MM.1S (cell line): ENCODE measurements at regions not wholly inside any gene's neighbourhood (a gene's known extent, or its start where the extent isn't known, plus 50 kb on each side); places are given as distances from the start of the nearest gene placed in this dataset.

Source experiments
- DNase-seq: peaks from one replicate; pipeline ENCODE4 v3.0.0-alpha.2; 2015
- H2AFZ ChIP-seq: fragments of 300-600 bp; sonication (generic); 2 replicates; pipeline ENCODE4 v1.6.0; 2016; ENCODE audit warnings: antibody characterized with exemption, low read length
- H3F3A ChIP-seq: fragments of 300-600 bp; sonication (generic); 2 replicates; pipeline ENCODE4 v1.6.1; 2016; ENCODE audit warnings: mild to moderate bottlenecking, antibody characterized with exemption, low read length, moderate library complexity, mixed read lengths; ENCODE audit not compliant: insufficient read depth
- H3K27ac ChIP-seq: fragments of 300-600 bp; sonication (generic); 2 replicates; pipeline ENCODE4 v1.5.1; 2016; ENCODE audit warnings: mild to moderate bottlenecking, low read length
- H3K27me3 ChIP-seq: fragments of 300-600 bp; sonication (generic); replicated peaks from 2 replicates; pipeline ENCODE4 v1.6.0; 2016; ENCODE audit warnings: low read length; ENCODE audit not compliant: insufficient read depth
- H3K36me3 ChIP-seq: fragments of 300-600 bp; sonication (generic); replicated peaks from 2 replicates; pipeline ENCODE4 v1.6.1; 2016; ENCODE audit warnings: mild to moderate bottlenecking, low read length, mixed read lengths; ENCODE audit not compliant: insufficient read depth
- H3K4me1 ChIP-seq: fragments of 300-600 bp; sonication (generic); 2 replicates; pipeline ENCODE4 v1.6.1; 2016; ENCODE audit warnings: low read length, mixed read lengths
- H3K4me2 ChIP-seq: fragments of 300-600 bp; sonication (generic); 2 replicates; pipeline ENCODE4 v1.6.0; 2016; ENCODE audit warnings: low read depth, low read length
- H3K4me3 ChIP-seq: fragments of 300-600 bp; sonication (generic); 2 replicates; pipeline ENCODE4 v1.5.1; 2016; ENCODE audit warnings: low read length, mixed read lengths
- H3K79me2 ChIP-seq: fragments of 300-600 bp; sonication (generic); 2 replicates; pipeline ENCODE4 v1.6.1; 2016; ENCODE audit warnings: mixed run types, low read length, mixed read lengths
- H3K9ac ChIP-seq: fragments of 300-600 bp; sonication (generic); 2 replicates; pipeline ENCODE4 v1.6.1; 2016; ENCODE audit warnings: low read length, mixed read lengths
- H3K9me2 ChIP-seq: fragments of 300-600 bp; sonication (generic); replicated peaks from 2 replicates; pipeline ENCODE4 v1.6.1; 2016; ENCODE audit warnings: mild to moderate bottlenecking, low read length, mixed read lengths; ENCODE audit not compliant: insufficient read depth
- H3K9me3 ChIP-seq: fragments of 300-600 bp; sonication (generic); replicated peaks from 2 replicates; pipeline ENCODE4 v1.6.1; 2016; ENCODE audit warnings: mild to moderate bottlenecking, low read length, mixed read lengths; ENCODE audit not compliant: insufficient read depth
- H4K20me1 ChIP-seq: fragments of 300-600 bp; sonication (generic); 2 replicates; pipeline ENCODE4 v1.6.1; 2016; ENCODE audit warnings: mild to moderate bottlenecking, low read length, moderate library complexity, mixed read lengths; ENCODE audit not compliant: insufficient read depth
- EZH2 ChIP-seq: fragments of 300-600 bp; sonication (generic); optimal IDR thresholded peaks from 2 replicates; pipeline ENCODE3; 2017; ENCODE audit warnings: low read depth, mild to moderate bottlenecking, antibody characterized with exemption, low read length, mixed read lengths
- EZH2phosphoT487 ChIP-seq: fragments of 300-600 bp; sonication (generic); IDR thresholded peaks from 2 replicates; pipeline ENCODE4 v1.6.1; 2018; ENCODE audit warnings: antibody characterized with exemption, low read length
- TF ChIP-seq, protein P1 (sequence below): fragments of 300-600 bp; sonication (generic); IDR thresholded peaks from 2 replicates; pipeline ENCODE4 v1.5.1; 2016; ENCODE audit warnings: antibody characterized with exemption, low read length, mixed read lengths

DNA sequence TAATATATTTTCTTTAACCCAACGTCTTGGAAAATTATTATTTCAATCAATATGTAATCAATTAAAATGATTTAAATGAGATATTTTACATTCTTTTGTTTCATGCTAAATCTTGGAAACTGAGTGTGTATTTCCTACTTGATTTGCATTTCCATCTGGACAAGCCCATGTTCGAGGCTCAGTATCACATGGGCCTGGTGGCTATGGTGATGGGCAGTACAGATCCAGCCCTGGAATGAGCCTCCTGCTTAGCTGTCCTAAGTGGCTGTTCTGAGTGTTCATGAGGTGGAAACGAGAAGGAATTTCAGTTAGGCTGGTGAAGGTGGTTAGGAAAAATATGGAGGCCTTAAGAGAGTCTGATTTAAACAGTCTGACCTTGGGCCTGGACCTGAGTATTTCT is 73.0 kb upstream of the ATXN1 start:
- H3K9ac ChIP-seq, result no peak overlapping the region
- no peak overlapping the region for H2AFZ ChIP-seq
- H3K79me2 ChIP-seq, result no peaks in the 10 kb centered on the region
- H3K4me1 ChIP-seq, result peaks cover 12% of the 10 kb centered on the region; the same call in 1 of the 2 replicates
- no peak overlapping the region for H3K27ac ChIP-seq
- no peaks in the 10 kb centered on the region for H3K36me3 ChIP-seq
- H3K4me2 ChIP-seq, result no peak overlapping the region
- no peak for TF ChIP-seq EZH2phosphoT487
- TF ChIP-seq, protein P1, sequence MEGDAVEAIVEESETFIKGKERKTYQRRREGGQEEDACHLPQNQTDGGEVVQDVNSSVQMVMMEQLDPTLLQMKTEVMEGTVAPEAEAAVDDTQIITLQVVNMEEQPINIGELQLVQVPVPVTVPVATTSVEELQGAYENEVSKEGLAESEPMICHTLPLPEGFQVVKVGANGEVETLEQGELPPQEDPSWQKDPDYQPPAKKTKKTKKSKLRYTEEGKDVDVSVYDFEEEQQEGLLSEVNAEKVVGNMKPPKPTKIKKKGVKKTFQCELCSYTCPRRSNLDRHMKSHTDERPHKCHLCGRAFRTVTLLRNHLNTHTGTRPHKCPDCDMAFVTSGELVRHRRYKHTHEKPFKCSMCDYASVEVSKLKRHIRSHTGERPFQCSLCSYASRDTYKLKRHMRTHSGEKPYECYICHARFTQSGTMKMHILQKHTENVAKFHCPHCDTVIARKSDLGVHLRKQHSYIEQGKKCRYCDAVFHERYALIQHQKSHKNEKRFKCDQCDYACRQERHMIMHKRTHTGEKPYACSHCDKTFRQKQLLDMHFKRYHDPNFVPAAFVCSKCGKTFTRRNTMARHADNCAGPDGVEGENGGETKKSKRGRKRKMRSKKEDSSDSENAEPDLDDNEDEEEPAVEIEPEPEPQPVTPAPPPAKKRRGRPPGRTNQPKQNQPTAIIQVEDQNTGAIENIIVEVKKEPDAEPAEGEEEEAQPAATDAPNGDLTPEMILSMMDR, result no peak
- TF ChIP-seq EZH2, result no peak
- H3K9me3 ChIP-seq, result no peaks in the 10 kb centered on the region
- H4K20me1 ChIP-seq, result no peaks in the 10 kb centered on the region
- no peaks in the 10 kb centered on the region for H3K27me3 ChIP-seq
- no peaks in the 10 kb centered on the region for H3K9me2 ChIP-seq
- no peak overlapping the region for H3K4me3 ChIP-seq
- DNase-seq, result no peak
- H3F3A ChIP-seq, result peaks cover 8% of the 10 kb centered on the region; the same call in 1 of the 2 replicates

DNA sequence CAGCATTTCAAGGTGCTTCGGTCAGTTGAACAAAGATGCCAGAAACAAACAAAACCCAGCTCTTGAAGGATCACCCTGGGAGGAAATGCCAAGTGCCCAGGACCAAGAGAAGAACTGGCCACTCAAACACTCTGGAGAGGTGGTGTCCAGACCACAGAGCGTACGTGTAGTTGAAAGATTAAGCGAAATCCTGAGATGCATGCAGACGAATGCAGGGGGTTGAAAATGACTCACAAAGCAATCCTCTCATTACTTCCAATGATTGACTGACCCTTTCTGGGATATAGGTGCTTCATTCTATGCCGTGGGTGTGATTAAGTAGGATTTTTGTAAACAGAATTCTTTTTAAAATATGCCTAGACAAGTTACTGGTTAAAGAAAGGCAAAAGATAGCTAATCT is 71.5 kb upstream of the ATXN1 start:
- no peaks in the 10 kb centered on the region for H3K9me3 ChIP-seq
- no peak overlapping the region for H3K4me3 ChIP-seq
- H3K4me2 ChIP-seq, result no peak overlapping the region
- no peaks in the 10 kb centered on the region for H4K20me1 ChIP-seq
- TF ChIP-seq EZH2 (no peak), EZH2phosphoT487 (no peak)
- TF ChIP-seq, protein P1, result no peak
- no peaks in the 10 kb centered on the region for H3K27me3 ChIP-seq
- no peak overlapping the region for H2AFZ ChIP-seq
- H3K27ac ChIP-seq, result no peak overlapping the region
- H3K79me2 ChIP-seq, result no peaks in the 10 kb centered on the region
- H3K9me2 ChIP-seq, result no peaks in the 10 kb centered on the region
- H3K4me1 ChIP-seq, result peaks cover 12% of the 10 kb centered on the region; the same call in 1 of the 2 replicates
- DNase-seq, result no peak
- no peaks in the 10 kb centered on the region for H3K36me3 ChIP-seq
- peaks cover 8% of the 10 kb centered on the region; the same call in 1 of the 2 replicates for H3F3A ChIP-seq
- no peak overlapping the region for H3K9ac ChIP-seq

DNA sequence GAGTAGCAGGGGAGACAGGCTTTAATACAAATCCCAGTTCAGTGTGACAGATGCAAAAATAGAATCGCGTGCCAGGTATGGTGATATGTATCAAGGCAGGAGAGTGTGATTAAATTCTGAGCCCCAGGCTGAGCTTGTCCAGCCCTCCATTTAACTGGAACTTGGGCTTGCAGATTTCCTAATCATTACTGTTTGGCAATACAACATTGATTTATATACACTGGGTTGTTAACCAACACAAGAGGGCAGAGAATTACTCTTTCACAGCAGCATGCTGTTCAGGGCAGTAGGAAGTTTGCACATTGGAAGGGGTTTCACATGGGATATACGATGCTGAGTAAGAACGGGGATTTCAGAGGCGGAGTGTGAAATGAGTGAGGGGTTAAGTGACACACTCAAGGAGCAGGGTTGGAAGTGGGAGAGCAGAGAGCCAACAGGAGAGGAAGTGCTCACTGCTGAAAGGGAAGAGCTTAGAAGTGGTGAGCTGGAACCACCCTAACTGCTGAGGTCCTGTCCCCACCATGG is 70.8 kb upstream of the ATXN1 start:
- Histone ChIP-seq H3K4me2 (no peak overlapping the region), H3K27ac (no peak overlapping the region), H3K9me3 (no peaks in the 10 kb centered on the region), H3K4me3 (no peak overlapping the region), H3K27me3 (no peaks in the 10 kb centered on the region), H3K4me1 (peaks cover 10% of the 10 kb centered on the region; the same call in 1 of the 2 replicates), H3K9ac (no peak overlapping the region), H2AFZ (no peak overlapping the region), H3K36me3 (no peaks in the 10 kb centered on the region), H3K9me2 (no peaks in the 10 kb centered on the region), H4K20me1 (no peaks in the 10 kb centered on the region), H3F3A (peaks cover 8% of the 10 kb centered on the region; the same call in 1 of the 2 replicates), H3K79me2 (no peaks in the 10 kb centered on the region)
- TF ChIP-seq, protein P1, result no peak
- TF ChIP-seq EZH2 (no peak), EZH2phosphoT487 (no peak)
- no peak for DNase-seq
